Left ventricle myocardium inferior (tissue), 1 donor: ENCODE measurements at regions not wholly inside any gene's neighbourhood (a gene's known extent, or its start where the extent isn't known, plus 50 kb on each side); places are given as distances from the start of the nearest gene placed in this dataset.

Experiments
- DNase-seq: peaks from one replicate; pipeline ENCODE4 v3.0.0-alpha.2; 2020
- H3K27ac ChIP-seq: fragments of 200-600 bp; replicated peaks from 2 replicates; pipeline ENCODE4 v1.8.0; 2021
- H3K27me3 ChIP-seq: fragments of 200-600 bp; 2 replicates; pipeline ENCODE4 v1.8.0; 2021; ENCODE audit warnings: low read depth
- H3K36me3 ChIP-seq: fragments of 200-600 bp; 2 replicates; pipeline ENCODE4 v1.8.0; 2021
- H3K4me1 ChIP-seq: fragments of 200-600 bp; 2 replicates; pipeline ENCODE4 v1.8.0; 2021
- H3K4me3 ChIP-seq: fragments of 200-600 bp; 2 replicates; pipeline ENCODE4 v1.8.0; 2021; ENCODE audit warnings: mild to moderate bottlenecking, moderate library complexity
- H3K9me3 ChIP-seq: fragments of 200-600 bp; replicated peaks from 2 replicates; pipeline ENCODE4 v1.8.0; 2021
- intact Hi-C: fragments of 100-400 bp; cut with micrococcal nuclease; formaldehyde crosslinking; loops from one replicate; pipeline ENCODE4 v1.11.0; 2022
- TF ChIP-seq, protein P1 (sequence below): fragments of 200-600 bp; IDR thresholded peaks from 2 replicates; pipeline ENCODE4 v1.8.0; 2021; ENCODE audit warnings: antibody characterized with exemption, mild to moderate bottlenecking, borderline replicate concordance
- donor health status: DM: no; HTN: yes; CAD: no; lungs with severe emphysema.

DNA sequence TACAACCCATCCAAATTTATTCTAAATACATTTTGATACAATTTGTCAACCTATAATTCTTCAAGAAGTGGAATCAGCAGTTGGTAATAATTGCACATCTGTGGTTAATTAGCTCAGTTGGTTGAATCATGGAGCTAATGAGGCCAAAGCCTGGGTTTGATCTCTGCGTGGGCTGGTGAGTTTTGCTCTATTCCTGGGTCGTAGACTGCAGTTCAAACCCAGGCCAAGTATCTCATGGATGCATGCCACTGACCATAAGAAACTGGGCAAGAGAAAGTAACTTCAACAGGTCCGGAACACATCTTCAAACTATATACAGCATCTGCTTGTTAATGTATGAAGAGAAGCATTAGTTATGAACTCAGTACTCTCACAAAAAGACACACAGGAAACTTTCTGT is 779.7 kb downstream of the USP25 start:
- Histone ChIP-seq H3K4me1 (peaks cover 29% of the 10 kb centered on the region), H3K27ac (no peak overlapping the region), H3K9me3 (peaks cover 6% of the 10 kb centered on the region), H3K36me3 (no peaks in the 10 kb centered on the region), H3K27me3 (no peaks in the 10 kb centered on the region), H3K4me3 (no peak overlapping the region)
- intact Hi-C loops = no loop called here
- DNase-seq = no peak
- TF ChIP-seq, protein P1, sequence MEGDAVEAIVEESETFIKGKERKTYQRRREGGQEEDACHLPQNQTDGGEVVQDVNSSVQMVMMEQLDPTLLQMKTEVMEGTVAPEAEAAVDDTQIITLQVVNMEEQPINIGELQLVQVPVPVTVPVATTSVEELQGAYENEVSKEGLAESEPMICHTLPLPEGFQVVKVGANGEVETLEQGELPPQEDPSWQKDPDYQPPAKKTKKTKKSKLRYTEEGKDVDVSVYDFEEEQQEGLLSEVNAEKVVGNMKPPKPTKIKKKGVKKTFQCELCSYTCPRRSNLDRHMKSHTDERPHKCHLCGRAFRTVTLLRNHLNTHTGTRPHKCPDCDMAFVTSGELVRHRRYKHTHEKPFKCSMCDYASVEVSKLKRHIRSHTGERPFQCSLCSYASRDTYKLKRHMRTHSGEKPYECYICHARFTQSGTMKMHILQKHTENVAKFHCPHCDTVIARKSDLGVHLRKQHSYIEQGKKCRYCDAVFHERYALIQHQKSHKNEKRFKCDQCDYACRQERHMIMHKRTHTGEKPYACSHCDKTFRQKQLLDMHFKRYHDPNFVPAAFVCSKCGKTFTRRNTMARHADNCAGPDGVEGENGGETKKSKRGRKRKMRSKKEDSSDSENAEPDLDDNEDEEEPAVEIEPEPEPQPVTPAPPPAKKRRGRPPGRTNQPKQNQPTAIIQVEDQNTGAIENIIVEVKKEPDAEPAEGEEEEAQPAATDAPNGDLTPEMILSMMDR = no peak

DNA sequence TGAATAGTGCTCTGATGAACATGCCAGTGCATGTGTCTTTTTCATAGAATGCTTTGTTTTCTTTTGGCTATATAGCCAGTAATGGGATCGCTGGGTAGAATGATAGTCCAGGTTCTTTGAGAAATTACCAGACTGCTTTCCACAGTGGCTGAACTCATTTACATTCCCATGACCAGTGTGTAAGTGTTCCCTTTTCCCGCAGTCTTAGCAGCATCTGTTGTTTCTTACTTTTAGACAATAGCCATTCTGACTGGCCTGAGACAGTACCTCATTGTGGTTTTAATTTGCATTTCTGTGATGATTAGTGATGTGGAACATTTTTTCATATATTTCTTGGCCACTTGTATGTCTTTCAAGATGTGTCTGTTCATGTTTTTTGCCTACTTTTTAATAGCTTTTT is 784.5 kb downstream of the USP25 start:
- DNase-seq = no peak
- no peak overlapping the region for H3K4me3 ChIP-seq
- no peaks in the 10 kb centered on the region for H3K36me3 ChIP-seq
- H3K9me3 ChIP-seq = peaks cover 21% of the 10 kb centered on the region
- peaks cover 15% of the 10 kb centered on the region for H3K4me1 ChIP-seq
- H3K27me3 ChIP-seq = no peaks in the 10 kb centered on the region
- H3K27ac ChIP-seq = no peak overlapping the region
- TF ChIP-seq, protein P1 = no peak
- intact Hi-C loops = no loop called here

DNA sequence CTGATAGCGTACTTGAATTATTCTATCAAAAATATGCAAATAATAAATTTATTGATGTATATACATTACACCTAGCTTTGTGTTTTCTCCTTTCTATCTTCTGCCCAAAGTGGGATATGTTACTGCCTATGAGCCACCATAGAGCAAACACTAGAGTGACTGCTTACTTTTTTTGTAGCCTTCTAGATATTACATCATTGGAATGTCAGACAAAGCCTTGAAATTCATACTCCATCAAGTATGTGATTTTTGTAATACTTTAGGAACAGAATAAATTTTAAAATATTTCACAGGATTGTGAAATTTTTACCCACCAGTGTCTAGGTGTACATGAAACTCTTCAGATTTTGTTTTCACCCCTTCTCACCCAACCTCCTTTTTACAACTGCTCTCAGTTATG is 787.6 kb downstream of the USP25 start:
- TF ChIP-seq, protein P1 = no peak

DNA sequence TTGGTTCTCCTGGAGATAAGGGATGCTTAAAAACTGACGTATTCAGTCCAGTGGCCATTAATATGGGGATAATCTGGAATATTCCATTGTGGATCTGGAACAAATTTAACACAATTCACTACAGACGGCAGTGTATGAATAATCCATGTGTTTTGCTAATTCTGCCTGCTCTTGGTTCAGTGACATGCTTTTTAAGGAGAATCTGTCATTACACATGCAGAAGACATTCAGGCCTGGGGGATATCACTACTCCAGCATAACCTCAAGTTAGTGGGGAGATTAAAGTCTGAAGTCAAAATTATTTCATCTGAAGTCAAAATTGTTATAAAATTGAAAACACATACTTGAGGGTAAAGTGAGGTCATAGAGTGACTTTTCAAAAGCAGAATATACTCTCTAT is 789.3 kb downstream of the USP25 start:
- Histone ChIP-seq H3K4me1 (peaks cover 17% of the 10 kb centered on the region), H3K9me3 (peaks cover 15% of the 10 kb centered on the region), H3K27me3 (no peaks in the 10 kb centered on the region), H3K27ac (no peak overlapping the region), H3K36me3 (no peaks in the 10 kb centered on the region), H3K4me3 (no peak overlapping the region)
- intact Hi-C loops = no loop called here
- TF ChIP-seq, protein P1 = no peak
- no peak for DNase-seq

More for the DNA sequence above, 787.6 kb downstream of the USP25 start:
- peaks cover 15% of the 10 kb centered on the region for H3K9me3 ChIP-seq
- H3K27me3 ChIP-seq = no peaks in the 10 kb centered on the region
- peaks cover 14% of the 10 kb centered on the region for H3K4me1 ChIP-seq
- H3K27ac ChIP-seq = no peak overlapping the region
- no peak overlapping the region for H3K4me3 ChIP-seq
- no peak for DNase-seq
- intact Hi-C loops = no loop called here
- no peaks in the 10 kb centered on the region for H3K36me3 ChIP-seq

DNA sequence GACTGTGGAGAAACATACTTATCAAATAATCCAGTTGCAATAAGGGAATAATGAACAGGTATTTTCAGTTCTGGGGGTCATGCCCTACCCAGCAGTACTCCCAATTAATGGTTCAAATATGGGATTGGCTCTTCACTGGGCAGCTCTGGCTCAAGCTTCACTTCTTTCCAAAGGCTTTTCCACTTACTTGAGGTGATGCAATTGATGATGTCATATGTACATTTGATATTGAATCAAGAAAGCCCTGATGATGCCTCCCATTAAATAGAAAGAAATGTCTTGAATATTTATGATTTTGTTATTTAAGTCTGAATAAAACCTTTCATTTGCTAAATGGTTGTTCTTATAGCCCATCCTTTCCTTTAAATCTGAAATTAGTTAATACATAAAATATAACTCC is 789.9 kb downstream of the USP25 start:
- intact Hi-C loops = no loop called here
- Histone ChIP-seq H3K4me1 (peaks cover 17% of the 10 kb centered on the region), H3K27me3 (no peaks in the 10 kb centered on the region), H3K36me3 (no peaks in the 10 kb centered on the region), H3K4me3 (no peak overlapping the region), H3K27ac (no peak overlapping the region), H3K9me3 (peaks cover 15% of the 10 kb centered on the region)
- TF ChIP-seq, protein P1 = no peak
- DNase-seq = no peak

DNA sequence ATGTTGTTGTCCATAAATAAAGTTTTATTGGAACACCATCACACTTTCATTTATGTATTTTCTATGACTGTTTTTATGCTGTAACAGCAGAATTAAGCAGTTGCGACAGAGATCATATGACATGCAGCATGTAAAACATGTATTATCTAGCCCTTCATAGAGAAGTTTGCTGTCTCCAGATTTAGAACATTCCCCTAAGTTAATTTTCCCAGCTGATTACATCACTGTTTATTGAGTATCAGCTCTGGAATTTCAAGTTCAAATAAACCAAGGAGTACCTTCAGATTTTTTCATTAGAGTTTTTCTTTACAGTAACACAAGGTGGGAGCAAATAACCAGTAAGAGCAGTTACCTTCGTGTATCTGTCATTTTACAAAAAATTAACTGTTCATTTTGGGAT is 792.8 kb downstream of the USP25 start:
- no peaks in the 10 kb centered on the region for H3K36me3 ChIP-seq
- no peak overlapping the region for H3K27ac ChIP-seq
- no peaks in the 10 kb centered on the region for H3K27me3 ChIP-seq
- TF ChIP-seq, protein P1 = no peak
- H3K4me1 ChIP-seq = peaks cover 15% of the 10 kb centered on the region
- intact Hi-C loops = no loop called here
- no peak overlapping the region for H3K4me3 ChIP-seq
- no peaks in the 10 kb centered on the region for H3K9me3 ChIP-seq
- no peak for DNase-seq
